ENCODE measurements at regions not wholly inside any gene's neighbourhood (a gene's known extent, or its start where the extent isn't known, plus 50 kb on each side); places are given as distances from the start of the nearest gene placed in this dataset.

DNA sequence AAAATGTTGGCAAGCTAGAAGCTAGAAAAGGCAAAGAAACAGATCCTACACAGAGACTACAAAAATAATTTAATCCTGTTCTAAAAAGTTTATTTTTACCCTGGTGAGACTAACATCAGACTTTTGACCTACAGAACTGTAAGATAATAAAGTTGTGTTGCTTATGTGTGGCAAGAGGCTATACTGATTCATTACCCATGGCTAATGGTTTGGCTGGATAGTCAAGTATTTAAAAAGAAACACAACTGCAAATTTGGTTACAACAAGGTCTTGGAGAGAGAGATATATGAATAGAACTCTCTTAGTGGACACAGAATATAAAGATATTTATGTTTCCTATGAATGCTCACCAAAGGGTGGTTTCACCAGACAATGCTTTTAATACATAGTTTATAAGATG lies 364.2 kb upstream of the PLSCR5 start:
- Mint-ChIP-seq H3K4me3 (no peak overlapping the region), H3K9me3 (peaks cover 0 to 14% (median 1%) of the 10 kb centered on the region in 11 donors), H3K27me3 (no peaks in the 10 kb centered on the region), H3K4me1 (no peaks in the 10 kb centered on the region), H3K36me3 (no peaks in the 10 kb centered on the region), H3K27ac (no peak overlapping the region)
- Histone ChIP-seq H3K27ac (ENCODE audit: low read depth, low read length) (no peak overlapping the region), H3K4me3 (ENCODE audit: low read length) (no peak overlapping the region), H3K9me3 (ENCODE audit: control insufficient read depth in 2 of 3, low read length in 3 of 3) (peaks cover 0 to 5% (median 0%) of the 10 kb centered on the region in 3 experiments), H3K4me1 (ENCODE audit: control insufficient read depth in 2 of 2, insufficient read depth in 2 of 2, low read length in 2 of 2) (no peaks in the 10 kb centered on the region), H3K36me3 (ENCODE audit: control insufficient read depth in 2 of 3, insufficient read depth in 3 of 3, low read length in 3 of 3) (no peaks in the 10 kb centered on the region), H3K27me3 (ENCODE audit: control insufficient read depth in 2 of 2, insufficient read depth in 2 of 2, low read length in 2 of 2) (no peaks in the 10 kb centered on the region)
- POLR2A ChIA-PET = no interaction called here
- ATAC-seq = no peak
- intact Hi-C loops (cut with micrococcal nuclease) = no loop called here
- CTCF ChIA-PET = interaction anchor here (0.6 kb wide), 1 partner anchor 1781 kb away, joined by 6 read pairs; no protein-coding TSS in a partner anchor
- no peak for DNase-seq

DNA sequence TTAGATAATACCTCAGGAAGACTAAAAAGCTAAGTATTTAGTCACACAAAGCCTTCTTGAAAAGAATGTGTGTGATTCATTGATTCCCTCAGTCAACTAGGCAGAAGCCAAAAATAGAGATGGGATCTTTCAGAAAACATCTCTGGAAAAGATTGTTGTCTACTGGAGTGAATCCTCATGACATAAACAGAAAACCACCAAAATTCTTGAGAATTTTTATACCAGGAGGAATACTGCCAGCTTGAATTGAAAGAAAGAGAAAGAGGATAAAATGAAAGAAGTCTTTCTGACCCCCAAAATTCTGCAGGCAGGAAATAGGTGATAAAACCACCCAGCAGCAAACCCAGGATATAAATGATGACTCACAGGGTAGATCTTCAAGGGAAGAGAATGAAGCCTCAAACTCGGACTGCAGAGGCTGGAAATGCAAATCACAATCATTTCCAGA lies 363.1 kb upstream of the PLSCR5 start:
- no peak overlapping the region for H3K27ac Mint-ChIP-seq
- H3K27me3 Mint-ChIP-seq = no peaks in the 10 kb centered on the region
- H3K27ac ChIP-seq (ENCODE audit: low read depth, low read length) = no peak overlapping the region
- ChIA-PET CTCF (no interaction called here), POLR2A (no interaction called here)
- H3K4me1 ChIP-seq (ENCODE audit: control insufficient read depth in 2 of 2, insufficient read depth in 2 of 2, low read length in 2 of 2) = no peaks in the 10 kb centered on the region
- peaks cover 0 to 5% (median 0%) of the 10 kb centered on the region in 3 experiments for H3K9me3 ChIP-seq (ENCODE audit: control insufficient read depth in 2 of 3, low read length in 3 of 3)
- no peaks in the 10 kb centered on the region for H3K36me3 Mint-ChIP-seq
- no peak overlapping the region for H3K4me3 Mint-ChIP-seq
- H3K4me3 ChIP-seq (ENCODE audit: low read length) = no peak overlapping the region
- no peaks in the 10 kb centered on the region for H3K36me3 ChIP-seq (ENCODE audit: control insufficient read depth in 2 of 3, insufficient read depth in 3 of 3, low read length in 3 of 3)
- intact Hi-C loops (cut with micrococcal nuclease) = no loop called here
- H3K4me1 Mint-ChIP-seq = no peaks in the 10 kb centered on the region
- ATAC-seq (no peak), DNase-seq (no peak)
- no peaks in the 10 kb centered on the region for H3K27me3 ChIP-seq (ENCODE audit: control insufficient read depth in 2 of 2, insufficient read depth in 2 of 2, low read length in 2 of 2)
- H3K9me3 Mint-ChIP-seq = peaks cover 0 to 12% (median 5%) of the 10 kb centered on the region in 11 donors

DNA sequence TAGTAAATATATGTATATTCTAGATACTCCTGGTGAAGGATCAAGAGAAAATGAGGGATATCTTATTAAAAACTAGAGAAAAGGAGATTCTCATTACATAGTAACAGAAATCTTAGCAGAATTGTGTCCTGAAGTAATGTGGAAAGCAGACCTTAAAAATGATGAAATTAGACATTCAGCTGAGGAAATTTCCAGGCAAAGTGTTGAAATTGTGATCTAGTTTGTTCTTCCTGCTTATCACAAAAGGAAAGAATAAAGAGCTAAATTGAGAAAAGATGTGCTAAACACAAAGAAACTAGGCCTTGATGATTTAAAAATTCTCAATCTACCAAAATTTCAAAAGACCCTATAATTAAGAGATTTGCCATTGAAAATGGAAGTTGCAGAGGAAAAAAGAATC lies 362.6 kb upstream of the PLSCR5 start:
- intact Hi-C loops (cut with micrococcal nuclease) = no loop called here
- no peak overlapping the region for H3K4me3 Mint-ChIP-seq
- Histone ChIP-seq H3K4me3 (ENCODE audit: low read length) (no peak overlapping the region), H3K27ac (ENCODE audit: low read depth, low read length) (no peak overlapping the region), H3K36me3 (ENCODE audit: control insufficient read depth in 2 of 3, insufficient read depth in 3 of 3, low read length in 3 of 3) (no peaks in the 10 kb centered on the region), H3K4me1 (ENCODE audit: control insufficient read depth in 2 of 2, insufficient read depth in 2 of 2, low read length in 2 of 2) (no peaks in the 10 kb centered on the region), H3K9me3 (ENCODE audit: control insufficient read depth in 2 of 3, low read length in 3 of 3) (peaks cover 0 to 5% (median 0%) of the 10 kb centered on the region in 3 experiments), H3K27me3 (ENCODE audit: control insufficient read depth in 2 of 2, insufficient read depth in 2 of 2, low read length in 2 of 2) (no peaks in the 10 kb centered on the region)
- CTCF ChIA-PET = no interaction called here
- POLR2A ChIA-PET = no interaction called here
- DNase-seq = no peak
- peaks cover 1 to 14% (median 5%) of the 10 kb centered on the region in 11 donors for H3K9me3 Mint-ChIP-seq
- ATAC-seq = no peak
- H3K4me1 Mint-ChIP-seq = no peaks in the 10 kb centered on the region
- no peaks in the 10 kb centered on the region for H3K27me3 Mint-ChIP-seq
- H3K36me3 Mint-ChIP-seq = no peaks in the 10 kb centered on the region
- H3K27ac Mint-ChIP-seq = no peak overlapping the region

DNA sequence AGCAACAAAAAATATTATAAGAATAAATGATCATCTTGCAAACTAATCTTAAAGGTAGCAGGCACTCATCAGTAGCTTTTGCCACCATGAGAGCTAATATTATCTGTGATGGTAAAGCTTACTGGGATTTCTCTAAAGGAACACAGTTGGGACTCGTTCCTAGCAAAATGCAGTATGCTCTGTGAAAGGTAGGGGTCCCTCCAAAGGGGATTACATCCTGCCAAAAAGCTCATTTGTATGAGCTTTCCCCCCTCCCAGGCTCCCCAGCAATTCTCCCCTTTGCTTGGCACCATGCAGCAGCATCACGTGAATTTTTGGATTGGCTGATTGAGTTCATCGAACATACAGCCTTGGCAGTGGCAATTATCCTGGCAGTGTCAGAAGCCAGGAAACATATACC lies 361.0 kb upstream of the PLSCR5 start:
- Histone ChIP-seq H3K4me3 (ENCODE audit: low read length) (no peak overlapping the region), H3K27ac (ENCODE audit: low read depth, low read length) (no peak overlapping the region), H3K9me3 (ENCODE audit: control insufficient read depth in 2 of 3, low read length in 3 of 3) (peaks cover 0 to 5% (median 0%) of the 10 kb centered on the region in 3 experiments), H3K4me1 (ENCODE audit: control insufficient read depth in 2 of 2, insufficient read depth in 2 of 2, low read length in 2 of 2) (no peaks in the 10 kb centered on the region), H3K27me3 (ENCODE audit: control insufficient read depth in 2 of 2, insufficient read depth in 2 of 2, low read length in 2 of 2) (no peaks in the 10 kb centered on the region), H3K36me3 (ENCODE audit: control insufficient read depth in 2 of 3, insufficient read depth in 3 of 3, low read length in 3 of 3) (no peaks in the 10 kb centered on the region)
- Mint-ChIP-seq H3K4me1 (no peaks in the 10 kb centered on the region), H3K9me3 (peaks cover 1 to 15% (median 5%) of the 10 kb centered on the region in 11 donors), H3K27ac (no peak overlapping the region), H3K4me3 (no peak overlapping the region), H3K36me3 (no peaks in the 10 kb centered on the region), H3K27me3 (no peaks in the 10 kb centered on the region)
- intact Hi-C loops (cut with micrococcal nuclease) = no loop called here
- ChIA-PET POLR2A (no interaction called here), CTCF (no interaction called here)
- no peak for ATAC-seq
- DNase-seq = no peak

DNA sequence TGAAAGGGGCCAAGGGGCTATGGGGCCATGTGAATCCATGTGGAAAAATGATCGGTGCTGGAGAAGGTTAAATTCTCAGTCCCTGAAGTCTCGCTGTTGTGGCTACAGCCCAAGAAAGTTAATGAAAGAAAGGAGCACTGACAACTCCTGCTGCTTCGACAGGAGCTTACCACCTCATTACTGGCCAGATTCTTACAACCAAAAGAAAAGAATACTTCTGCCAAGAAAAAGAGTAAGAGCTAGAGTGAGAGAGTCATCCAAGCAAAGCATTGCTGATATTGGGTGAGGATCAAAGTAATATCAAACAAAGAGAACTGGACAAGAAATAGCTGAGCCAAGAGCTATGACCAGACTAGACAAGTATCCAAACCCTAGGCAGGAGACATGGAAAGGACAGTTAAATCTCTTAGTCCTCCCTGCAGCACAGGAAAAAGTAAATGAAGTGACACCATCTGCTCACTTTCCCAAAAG lies 348.4 kb upstream of the PLSCR5 start:
- ATAC-seq (no peak), DNase-seq (no peak)
- H3K9me3 Mint-ChIP-seq = peaks cover 0 to 5% (median 0%) of the 10 kb centered on the region in 11 donors
- H3K27ac Mint-ChIP-seq = no peak overlapping the region
- no peaks in the 10 kb centered on the region for H3K27me3 Mint-ChIP-seq
- Histone ChIP-seq H3K4me1 (ENCODE audit: control insufficient read depth in 2 of 2, insufficient read depth in 2 of 2, low read length in 2 of 2) (no peaks in the 10 kb centered on the region), H3K9me3 (ENCODE audit: control insufficient read depth in 2 of 3, low read length in 3 of 3) (no peaks in the 10 kb centered on the region), H3K27me3 (ENCODE audit: control insufficient read depth in 2 of 2, insufficient read depth in 2 of 2, low read length in 2 of 2) (no peaks in the 10 kb centered on the region), H3K36me3 (ENCODE audit: control insufficient read depth in 2 of 3, insufficient read depth in 3 of 3, low read length in 3 of 3) (no peaks in the 10 kb centered on the region), H3K27ac (ENCODE audit: low read depth, low read length) (no peak overlapping the region), H3K4me3 (ENCODE audit: low read length) (no peak overlapping the region)
- CTCF ChIA-PET = no interaction called here
- intact Hi-C loops (cut with micrococcal nuclease) = no loop called here
- POLR2A ChIA-PET = no interaction called here
- no peak overlapping the region for H3K4me3 Mint-ChIP-seq
- H3K4me1 Mint-ChIP-seq = no peaks in the 10 kb centered on the region
- H3K36me3 Mint-ChIP-seq = no peaks in the 10 kb centered on the region

DNA sequence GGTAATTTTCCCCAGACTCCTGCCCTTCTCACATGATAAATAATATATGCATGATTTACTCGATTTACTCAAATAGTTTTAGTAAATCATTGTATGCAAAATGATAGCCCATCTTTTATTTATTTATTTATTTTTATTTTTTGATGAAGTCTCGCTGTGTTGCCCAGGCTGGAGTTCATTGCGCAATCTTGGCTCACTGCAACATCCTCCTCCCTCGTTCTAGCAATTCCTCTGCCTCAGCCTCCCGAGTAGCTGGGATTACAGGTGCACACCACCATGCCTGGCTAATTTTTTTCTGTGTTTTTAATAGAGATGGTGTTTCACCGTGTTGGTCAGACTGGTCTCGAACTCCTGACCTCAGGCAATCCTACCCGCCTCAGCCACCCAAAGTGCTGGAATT lies 343.8 kb upstream of the PLSCR5 start:
- no peak overlapping the region for H3K4me3 Mint-ChIP-seq
- no peaks in the 10 kb centered on the region for H3K27me3 Mint-ChIP-seq
- no peaks in the 10 kb centered on the region for H3K27me3 ChIP-seq (ENCODE audit: control insufficient read depth in 2 of 2, insufficient read depth in 2 of 2, low read length in 2 of 2)
- no peaks in the 10 kb centered on the region for H3K36me3 Mint-ChIP-seq
- H3K27ac ChIP-seq (ENCODE audit: low read depth, low read length) = no peak overlapping the region
- H3K4me3 ChIP-seq (ENCODE audit: low read length) = no peak overlapping the region
- intact Hi-C loops (cut with micrococcal nuclease) = no loop called here
- H3K9me3 Mint-ChIP-seq = peaks cover 0 to 11% (median 2%) of the 10 kb centered on the region in 11 donors
- no peaks in the 10 kb centered on the region for H3K9me3 ChIP-seq (ENCODE audit: control insufficient read depth in 2 of 3, low read length in 3 of 3)
- no peaks in the 10 kb centered on the region for H3K4me1 ChIP-seq (ENCODE audit: control insufficient read depth in 2 of 2, insufficient read depth in 2 of 2, low read length in 2 of 2)
- ATAC-seq = no peak
- no peaks in the 10 kb centered on the region for H3K36me3 ChIP-seq (ENCODE audit: control insufficient read depth in 2 of 3, insufficient read depth in 3 of 3, low read length in 3 of 3)
- no peak overlapping the region for H3K27ac Mint-ChIP-seq
- ChIA-PET POLR2A (no interaction called here), CTCF (no interaction called here)
- H3K4me1 Mint-ChIP-seq = no peaks in the 10 kb centered on the region
- no peak for DNase-seq

DNA sequence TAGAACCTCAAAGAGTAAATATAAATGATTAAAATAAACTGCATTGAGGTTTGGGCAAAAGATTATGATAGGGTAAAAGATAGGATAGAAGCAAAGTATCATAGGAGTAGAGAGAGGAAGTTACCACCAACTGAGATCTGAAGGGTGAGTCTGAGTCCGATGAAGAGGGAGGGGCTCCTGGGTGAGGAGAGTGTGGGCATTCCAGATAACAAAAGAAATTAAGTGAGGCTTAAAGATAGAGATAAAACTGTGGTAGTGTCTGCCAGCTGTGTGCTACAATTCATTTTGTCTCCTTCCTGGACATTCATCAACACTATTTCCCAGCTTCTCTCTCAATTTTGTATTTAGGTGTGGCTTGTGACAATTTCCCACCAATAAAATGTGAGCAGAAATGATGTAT lies 343.0 kb upstream of the PLSCR5 start:
- no peaks in the 10 kb centered on the region for H3K36me3 Mint-ChIP-seq
- ChIA-PET POLR2A (no interaction called here), CTCF (no interaction called here)
- H3K4me3 ChIP-seq (ENCODE audit: low read length) = no peak overlapping the region
- H3K9me3 ChIP-seq (ENCODE audit: control insufficient read depth in 2 of 3, low read length in 3 of 3) = no peaks in the 10 kb centered on the region
- H3K27ac ChIP-seq (ENCODE audit: low read depth, low read length) = no peak overlapping the region
- no peaks in the 10 kb centered on the region for H3K27me3 ChIP-seq (ENCODE audit: control insufficient read depth in 2 of 2, insufficient read depth in 2 of 2, low read length in 2 of 2)
- H3K36me3 ChIP-seq (ENCODE audit: control insufficient read depth in 2 of 3, insufficient read depth in 3 of 3, low read length in 3 of 3) = no peaks in the 10 kb centered on the region
- no peak overlapping the region for H3K4me3 Mint-ChIP-seq
- H3K4me1 Mint-ChIP-seq = no peaks in the 10 kb centered on the region
- no peak overlapping the region for H3K27ac Mint-ChIP-seq
- no peaks in the 10 kb centered on the region for H3K27me3 Mint-ChIP-seq
- no peaks in the 10 kb centered on the region for H3K4me1 ChIP-seq (ENCODE audit: control insufficient read depth in 2 of 2, insufficient read depth in 2 of 2, low read length in 2 of 2)
- intact Hi-C loops (cut with micrococcal nuclease) = no loop called here
- no peak for DNase-seq
- H3K9me3 Mint-ChIP-seq = peaks cover 0 to 15% (median 5%) of the 10 kb centered on the region in 11 donors
- ATAC-seq = no peak
